Endothelial cell (in vitro differentiated cells): ENCODE measurements at regions not wholly inside any gene's neighbourhood (a gene's known extent, or its start where the extent isn't known, plus 50 kb on each side); places are given as distances from the start of the nearest gene placed in this dataset.

Experiments used
- DNase-seq: peaks from one replicate; pipeline ENCODE4 v3.0.0; 2021; ENCODE audit warnings: low spot score
- H3K27ac Mint-ChIP-seq: one replicate; pipeline ENCODE4 v1.8.0; 2021; ENCODE audit warnings: mixed read lengths, inconsistent platforms; ENCODE audit not compliant: unreplicated experiment
- H3K27me3 Mint-ChIP-seq: one replicate; pipeline ENCODE4 v1.8.0; 2021; ENCODE audit warnings: mild to moderate bottlenecking, moderate library complexity, mixed read lengths, inconsistent platforms; ENCODE audit not compliant: unreplicated experiment
- H3K36me3 Mint-ChIP-seq: one replicate; pipeline ENCODE4 v1.8.0; 2021; ENCODE audit warnings: mild to moderate bottlenecking, low read depth, mixed read lengths, inconsistent platforms; ENCODE audit not compliant: unreplicated experiment
- H3K4me1 Mint-ChIP-seq: one replicate; pipeline ENCODE4 v1.8.0; 2021; ENCODE audit warnings: mild to moderate bottlenecking, mixed read lengths, inconsistent platforms; ENCODE audit not compliant: unreplicated experiment
- H3K4me3 Mint-ChIP-seq: one replicate; pipeline ENCODE4 v1.8.0; 2021; ENCODE audit warnings: mild to moderate bottlenecking, mixed read lengths, inconsistent platforms; ENCODE audit not compliant: unreplicated experiment
- H3K9me3 Mint-ChIP-seq: one replicate; pipeline ENCODE4 v1.8.0; 2021; ENCODE audit warnings: mixed read lengths, inconsistent platforms; ENCODE audit not compliant: unreplicated experiment
- CTCF ChIP-seq: fragments of 200-600 bp; sonication (generic); IDR thresholded peaks from one replicate; pipeline ENCODE4 v1.5.0; 2021; ENCODE audit warnings: antibody characterized with exemption; ENCODE audit not compliant: unreplicated experiment

GRCh38 chr6:141452354-141452686 is 680.4 kb upstream of the GJE1 start:
- no peak for DNase-seq
- Mint-ChIP-seq H3K36me3 (no peaks in the 10 kb centered on the region), H3K27me3 (peaks cover 3% of the 10 kb centered on the region), H3K4me1 (no peaks in the 10 kb centered on the region), H3K9me3 (peaks cover 6% of the 10 kb centered on the region), H3K27ac (no peak overlapping the region), H3K4me3 (no peak overlapping the region)
- no peak for TF ChIP-seq CTCF

GRCh38 chr6:141451511-141452353 is 681.0 kb upstream of the GJE1 start:
- H3K9me3 Mint-ChIP-seq = peaks cover 6% of the 10 kb centered on the region
- H3K27ac Mint-ChIP-seq = no peak overlapping the region
- H3K4me1 Mint-ChIP-seq = no peaks in the 10 kb centered on the region
- H3K36me3 Mint-ChIP-seq = no peaks in the 10 kb centered on the region
- no peak for DNase-seq
- H3K4me3 Mint-ChIP-seq = no peak overlapping the region
- peaks cover 3% of the 10 kb centered on the region for H3K27me3 Mint-ChIP-seq
- no peak for TF ChIP-seq CTCF

GRCh38 chr6:141451181-141451510 is 681.6 kb upstream of the GJE1 start:
- DNase-seq = no peak
- Mint-ChIP-seq H3K9me3 (peaks cover 6% of the 10 kb centered on the region), H3K27me3 (peaks cover 3% of the 10 kb centered on the region), H3K27ac (no peak overlapping the region), H3K4me3 (no peak overlapping the region), H3K4me1 (no peaks in the 10 kb centered on the region), H3K36me3 (no peaks in the 10 kb centered on the region)
- TF ChIP-seq CTCF = no peak

GRCh38 chr6:141445928-141446628 is 686.6 kb upstream of the GJE1 start:
- Mint-ChIP-seq H3K4me3 (no peak overlapping the region), H3K9me3 (no peaks in the 10 kb centered on the region), H3K27ac (no peak overlapping the region), H3K4me1 (no peaks in the 10 kb centered on the region), H3K36me3 (no peaks in the 10 kb centered on the region), H3K27me3 (no peaks in the 10 kb centered on the region)
- no peak for DNase-seq
- no peak for TF ChIP-seq CTCF

GRCh38 chr6:141443668-141444289 is 688.9 kb upstream of the GJE1 start:
- no peaks in the 10 kb centered on the region for H3K27me3 Mint-ChIP-seq
- H3K4me3 Mint-ChIP-seq = no peak overlapping the region
- no peaks in the 10 kb centered on the region for H3K4me1 Mint-ChIP-seq
- H3K27ac Mint-ChIP-seq = no peak overlapping the region
- no peaks in the 10 kb centered on the region for H3K36me3 Mint-ChIP-seq
- H3K9me3 Mint-ChIP-seq = no peaks in the 10 kb centered on the region
- TF ChIP-seq CTCF = no peak
- no peak for DNase-seq
